ENCODE measurements at regions not wholly inside any gene's neighbourhood (a gene's known extent, or its start where the extent isn't known, plus 50 kb on each side); places are given as distances from the start of the nearest gene placed in this dataset.

DNA sequence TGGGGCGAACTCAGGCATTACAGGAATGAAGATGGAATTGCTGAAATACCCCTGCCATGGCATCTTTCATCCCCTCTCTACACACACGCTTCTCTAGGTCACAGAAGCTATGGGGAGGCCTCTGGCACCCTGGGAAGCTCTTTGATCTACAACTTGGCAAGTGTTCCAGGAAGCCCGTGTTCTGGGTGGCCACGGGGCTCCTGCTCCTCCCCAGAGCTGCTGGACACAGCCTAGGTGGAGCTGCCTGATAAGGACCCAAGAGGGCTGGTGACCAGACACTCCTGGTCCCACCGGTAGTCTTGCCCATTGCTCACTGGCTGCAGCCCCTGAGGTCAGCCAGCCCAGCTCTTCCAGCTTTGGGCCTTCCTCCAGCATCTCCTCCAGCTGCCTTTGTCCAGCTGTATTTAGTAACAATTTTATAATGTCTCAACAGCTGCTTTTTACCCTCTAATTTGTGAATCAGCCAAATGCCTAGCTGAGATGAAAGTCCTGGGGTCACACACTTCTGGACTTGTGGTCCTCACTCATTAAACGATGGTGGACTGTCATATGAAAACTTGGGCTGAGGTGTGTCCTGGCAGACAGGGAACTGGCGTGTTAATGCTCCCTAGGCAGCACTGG, 72.8 kb upstream of the SPATA13 start:
- H3K27ac Mint-ChIP-seq: no peak overlapping the region
- DNase-seq (ENCODE audit: low spot score): no peak
- H3K4me1 Mint-ChIP-seq (ENCODE audit: low read depth): peaks cover 5% of the 10 kb centered on the region
- intact Hi-C loops (cut with micrococcal nuclease): no loop called here
- H3K4me3 Mint-ChIP-seq (ENCODE audit: low read depth): no peak overlapping the region
- peaks cover 27% of the 10 kb centered on the region for H3K27me3 Mint-ChIP-seq (ENCODE audit: low read depth)
- H3K36me3 Mint-ChIP-seq (ENCODE audit: low read depth): no peaks in the 10 kb centered on the region
- no peaks in the 10 kb centered on the region for H3K9me3 Mint-ChIP-seq

DNA sequence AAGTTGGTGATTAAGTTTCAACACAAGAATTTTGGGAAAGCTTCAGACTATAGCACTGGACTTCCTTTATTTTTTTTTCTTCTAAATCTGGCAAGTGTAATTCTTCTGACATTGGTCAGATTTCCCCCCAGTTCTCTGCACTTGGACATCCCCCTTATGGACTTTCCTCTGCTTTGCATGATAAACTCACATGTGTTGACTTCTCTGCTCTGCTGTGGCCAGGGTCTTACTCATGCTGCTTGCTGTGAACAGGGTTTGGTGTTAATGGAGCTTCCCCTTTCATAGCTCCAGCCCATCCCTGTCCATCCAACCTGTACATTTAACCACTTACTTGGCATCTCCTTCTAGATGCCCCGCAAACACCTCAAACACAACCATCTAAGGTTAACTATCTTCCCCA, 70.5 kb upstream of the SPATA13 start:
- Mint-ChIP-seq H3K27me3 (ENCODE audit: low read depth) (peaks cover 22% of the 10 kb centered on the region), H3K4me1 (ENCODE audit: low read depth) (peaks cover 5% of the 10 kb centered on the region), H3K27ac (no peak overlapping the region), H3K9me3 (no peaks in the 10 kb centered on the region), H3K36me3 (ENCODE audit: low read depth) (no peaks in the 10 kb centered on the region), H3K4me3 (ENCODE audit: low read depth) (no peak overlapping the region)
- intact Hi-C loops (cut with micrococcal nuclease): no loop called here
- DNase-seq (ENCODE audit: low spot score): no peak

DNA sequence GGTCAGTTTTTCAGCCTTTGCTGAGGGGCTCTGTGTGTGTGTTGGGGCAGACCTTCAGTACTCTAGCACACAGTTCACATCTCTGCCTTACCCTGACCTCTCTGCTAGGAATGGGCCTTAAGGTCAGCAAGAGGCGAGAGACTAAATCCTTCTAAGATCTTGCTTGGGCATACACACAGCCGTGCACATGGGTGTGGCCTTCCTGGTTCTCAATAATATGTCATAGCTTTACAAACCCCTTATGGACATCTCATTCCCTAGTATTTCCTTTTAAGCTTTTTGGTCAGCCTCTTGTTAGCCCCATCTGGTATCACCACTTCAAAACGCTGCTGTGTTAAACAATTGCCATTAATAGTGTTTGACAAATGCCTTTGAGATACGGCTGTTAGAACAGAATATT, 69.4 kb upstream of the SPATA13 start:
- intact Hi-C loops (cut with micrococcal nuclease): no loop called here
- Mint-ChIP-seq H3K27ac (no peak overlapping the region), H3K9me3 (no peaks in the 10 kb centered on the region), H3K4me1 (ENCODE audit: low read depth) (peaks cover 5% of the 10 kb centered on the region), H3K27me3 (ENCODE audit: low read depth) (peaks cover 17% of the 10 kb centered on the region), H3K4me3 (ENCODE audit: low read depth) (no peak overlapping the region), H3K36me3 (ENCODE audit: low read depth) (no peaks in the 10 kb centered on the region)
- no peak for DNase-seq (ENCODE audit: low spot score)

DNA sequence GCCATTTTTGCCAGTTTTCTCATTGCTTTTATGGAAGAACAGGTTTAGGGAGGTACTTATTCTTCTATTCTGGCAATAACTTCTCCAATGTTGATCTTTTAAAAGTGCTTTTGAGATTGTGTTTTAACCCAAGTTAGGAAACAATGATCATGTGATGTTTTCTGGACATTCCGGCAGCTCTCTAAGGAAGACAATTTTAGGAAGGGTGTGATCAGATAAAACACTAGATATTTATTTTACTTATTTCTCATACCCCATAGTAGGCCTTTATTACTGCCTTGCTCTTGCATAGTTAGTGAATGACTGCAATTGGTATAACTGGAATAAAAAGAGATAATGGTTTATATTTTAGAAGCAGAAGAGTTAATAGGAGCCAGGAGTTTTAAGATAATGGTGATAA, 68.4 kb upstream of the SPATA13 start:
- no peak overlapping the region for H3K27ac Mint-ChIP-seq
- no peaks in the 10 kb centered on the region for H3K9me3 Mint-ChIP-seq
- H3K4me1 Mint-ChIP-seq (ENCODE audit: low read depth): peaks cover 11% of the 10 kb centered on the region
- peaks cover 11% of the 10 kb centered on the region for H3K27me3 Mint-ChIP-seq (ENCODE audit: low read depth)
- H3K36me3 Mint-ChIP-seq (ENCODE audit: low read depth): no peaks in the 10 kb centered on the region
- H3K4me3 Mint-ChIP-seq (ENCODE audit: low read depth): no peak overlapping the region
- no peak for DNase-seq (ENCODE audit: low spot score)
- intact Hi-C loops (cut with micrococcal nuclease): no loop called here

DNA sequence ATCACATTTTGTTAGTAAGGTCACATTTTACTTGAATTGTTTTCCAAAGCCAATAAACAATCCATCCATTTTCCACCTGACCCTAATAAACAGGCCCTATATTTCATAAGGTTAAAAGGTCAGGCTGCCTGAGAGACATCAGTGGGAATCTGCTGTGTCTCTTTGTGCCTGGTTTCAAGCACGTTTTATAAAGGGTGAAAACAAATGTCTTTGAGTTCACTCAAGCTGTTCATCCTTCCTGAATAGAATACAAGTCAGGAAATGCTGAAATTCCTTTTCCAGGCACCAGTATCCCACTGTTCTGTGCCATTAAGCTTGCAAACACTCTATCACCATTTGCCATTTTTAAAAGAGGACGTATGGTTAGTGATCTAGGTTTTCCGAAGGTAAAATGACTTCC, 67.5 kb upstream of the SPATA13 start:
- no peak overlapping the region for H3K27ac Mint-ChIP-seq
- H3K27me3 Mint-ChIP-seq (ENCODE audit: low read depth): peaks cover 8% of the 10 kb centered on the region
- H3K9me3 Mint-ChIP-seq: no peaks in the 10 kb centered on the region
- no peak overlapping the region for H3K4me3 Mint-ChIP-seq (ENCODE audit: low read depth)
- no peaks in the 10 kb centered on the region for H3K36me3 Mint-ChIP-seq (ENCODE audit: low read depth)
- no peak for DNase-seq (ENCODE audit: low spot score)
- intact Hi-C loops (cut with micrococcal nuclease): no loop called here
- H3K4me1 Mint-ChIP-seq (ENCODE audit: low read depth): peaks cover 21% of the 10 kb centered on the region

DNA sequence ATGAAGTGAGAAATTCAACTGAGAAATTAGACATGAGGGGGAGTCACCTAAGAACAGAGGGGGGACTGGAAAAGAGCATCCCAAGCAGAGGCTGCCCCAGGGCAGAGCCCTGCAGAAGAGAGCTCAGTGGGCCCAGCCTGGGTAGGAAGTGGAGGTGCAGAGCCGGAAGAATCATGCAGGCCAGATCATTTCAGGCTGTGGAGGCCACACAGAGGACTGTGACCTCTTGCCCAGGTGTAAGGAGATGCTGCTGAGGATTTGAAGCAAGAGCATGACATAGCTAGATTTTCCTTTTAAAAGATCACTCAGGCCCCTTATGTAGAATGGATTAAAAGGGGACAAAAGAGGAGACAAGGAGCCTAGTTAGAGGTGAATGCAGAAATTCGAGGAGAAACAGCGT, 63.9 kb upstream of the SPATA13 start:
- no peak for DNase-seq (ENCODE audit: low spot score)
- H3K27ac Mint-ChIP-seq: no peak overlapping the region
- H3K4me3 Mint-ChIP-seq (ENCODE audit: low read depth): no peak overlapping the region
- H3K9me3 Mint-ChIP-seq: no peaks in the 10 kb centered on the region
- intact Hi-C loops (cut with micrococcal nuclease): loop anchor here (1.0 to 5.0 kb wide), 9 partner anchors 26 to 414 kb away; partner anchors contain the start of gene SPATA13
- H3K36me3 Mint-ChIP-seq (ENCODE audit: low read depth): no peaks in the 10 kb centered on the region
- peaks cover 16% of the 10 kb centered on the region for H3K4me1 Mint-ChIP-seq (ENCODE audit: low read depth)
- peaks cover 23% of the 10 kb centered on the region for H3K27me3 Mint-ChIP-seq (ENCODE audit: low read depth)

DNA sequence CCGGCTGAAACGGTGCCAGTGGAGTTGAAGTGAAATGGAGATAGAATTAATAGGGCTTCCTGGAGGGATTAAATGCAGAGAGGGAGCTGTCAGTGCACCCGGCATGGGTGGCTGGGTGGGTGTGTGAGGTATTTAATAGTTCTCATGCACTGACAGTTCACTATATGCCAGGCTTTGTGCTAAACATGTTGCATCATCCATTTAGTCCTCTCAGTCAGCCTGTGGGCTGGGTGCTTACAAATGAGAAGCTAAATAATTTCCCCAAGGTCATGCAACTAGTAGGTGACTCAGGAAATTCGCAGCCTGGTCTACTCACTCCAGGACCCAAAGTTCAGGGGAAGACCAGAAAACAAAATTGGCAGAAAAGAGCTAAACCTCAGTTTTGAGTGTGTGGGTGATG, 63.5 kb upstream of the SPATA13 start:
- H3K36me3 Mint-ChIP-seq (ENCODE audit: low read depth): no peaks in the 10 kb centered on the region
- peaks cover 16% of the 10 kb centered on the region for H3K4me1 Mint-ChIP-seq (ENCODE audit: low read depth)
- DNase-seq (ENCODE audit: low spot score): no peak
- intact Hi-C loops (cut with micrococcal nuclease): loop anchor here (1.0 to 5.0 kb wide), 9 partner anchors 25 to 414 kb away; partner anchors contain the start of gene SPATA13
- peak overlapping the region; percentile 55 for H3K4me3 Mint-ChIP-seq (ENCODE audit: low read depth)
- H3K27me3 Mint-ChIP-seq (ENCODE audit: low read depth): peaks cover 27% of the 10 kb centered on the region
- peak overlapping the region; percentile 80 for H3K27ac Mint-ChIP-seq
- H3K9me3 Mint-ChIP-seq: no peaks in the 10 kb centered on the region

DNA sequence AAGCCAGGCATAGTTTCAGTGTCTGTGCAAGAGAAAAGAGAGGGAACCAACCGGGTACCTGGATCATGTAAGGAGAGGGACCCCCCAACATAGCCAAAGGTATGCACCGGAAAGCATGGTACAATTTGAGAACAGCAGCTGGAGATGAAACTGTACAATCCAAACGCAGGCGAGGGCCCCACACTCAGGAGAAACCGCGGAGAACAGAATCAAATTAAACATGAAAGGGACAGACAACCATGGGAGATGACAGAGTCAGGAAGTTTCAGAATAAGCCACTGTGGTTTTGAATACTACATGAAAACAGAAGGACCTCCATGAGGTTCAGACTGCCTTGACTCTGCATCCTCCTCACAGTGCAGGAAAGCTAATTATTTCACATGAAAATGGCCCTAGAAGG, 62.9 kb upstream of the SPATA13 start:
- H3K4me1 Mint-ChIP-seq (ENCODE audit: low read depth): peaks cover 16% of the 10 kb centered on the region
- DNase-seq (ENCODE audit: low spot score): no peak
- H3K36me3 Mint-ChIP-seq (ENCODE audit: low read depth): no peaks in the 10 kb centered on the region
- peak overlapping the region; percentile 55 for H3K4me3 Mint-ChIP-seq (ENCODE audit: low read depth)
- no peaks in the 10 kb centered on the region for H3K9me3 Mint-ChIP-seq
- intact Hi-C loops (cut with micrococcal nuclease): loop anchor here (1.0 to 5.0 kb wide), 9 partner anchors 25 to 413 kb away; partner anchors contain the start of gene SPATA13
- H3K27me3 Mint-ChIP-seq (ENCODE audit: low read depth): peaks cover 29% of the 10 kb centered on the region
- peak overlapping the region; percentile 80 for H3K27ac Mint-ChIP-seq

DNA sequence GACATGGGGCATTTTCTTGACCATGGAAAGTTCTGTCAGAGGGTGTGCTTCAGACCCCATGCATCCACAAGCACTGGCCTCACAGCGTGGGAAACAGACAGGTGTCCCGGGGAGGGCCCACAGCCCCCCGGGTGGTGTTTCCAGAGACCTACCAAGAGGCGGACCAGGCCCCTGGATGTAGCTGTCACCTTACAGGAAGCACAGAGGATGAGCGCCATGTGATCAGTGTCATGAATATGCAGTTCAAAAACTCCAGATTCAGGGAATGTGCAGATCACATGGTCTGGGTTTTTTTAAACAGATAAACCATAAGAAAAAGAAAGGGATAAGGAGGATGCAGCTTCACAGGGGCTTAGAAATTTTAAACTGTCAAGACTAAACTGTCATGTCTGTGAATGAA, 61.0 kb upstream of the SPATA13 start:
- Mint-ChIP-seq H3K4me3 (ENCODE audit: low read depth) (no peak overlapping the region), H3K9me3 (no peaks in the 10 kb centered on the region), H3K27ac (no peak overlapping the region), H3K27me3 (ENCODE audit: low read depth) (peaks cover 34% of the 10 kb centered on the region), H3K36me3 (ENCODE audit: low read depth) (no peaks in the 10 kb centered on the region), H3K4me1 (ENCODE audit: low read depth) (peaks cover 16% of the 10 kb centered on the region)
- DNase-seq (ENCODE audit: low spot score): no peak
- intact Hi-C loops (cut with micrococcal nuclease): loop anchor here (5.0 kb wide), 1 partner anchor 132 kb away; no protein-coding TSS in a partner anchor

DNA sequence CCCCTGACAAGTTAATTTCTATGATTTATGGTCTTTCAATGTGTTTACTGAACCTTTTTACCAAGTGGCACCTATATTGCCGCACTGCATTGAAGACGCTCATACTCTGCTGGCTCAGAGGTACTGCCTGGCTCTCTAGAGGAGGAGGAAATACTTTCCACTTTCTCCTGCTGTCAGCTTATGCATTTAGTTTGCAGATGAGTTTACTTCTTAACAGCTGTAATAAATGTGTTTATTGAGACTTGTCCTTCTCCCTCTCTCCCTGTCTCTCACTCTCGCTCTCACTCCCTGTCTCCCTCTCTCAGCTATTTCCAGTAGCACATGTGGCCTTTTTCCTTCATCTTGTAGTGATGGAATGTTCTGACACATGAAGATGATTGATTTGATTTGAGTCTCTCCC, 60.3 kb upstream of the SPATA13 start:
- H3K4me3 Mint-ChIP-seq (ENCODE audit: low read depth): no peak overlapping the region
- no peaks in the 10 kb centered on the region for H3K9me3 Mint-ChIP-seq
- H3K36me3 Mint-ChIP-seq (ENCODE audit: low read depth): no peaks in the 10 kb centered on the region
- peaks cover 37% of the 10 kb centered on the region for H3K27me3 Mint-ChIP-seq (ENCODE audit: low read depth)
- peaks cover 16% of the 10 kb centered on the region for H3K4me1 Mint-ChIP-seq (ENCODE audit: low read depth)
- H3K27ac Mint-ChIP-seq: no peak overlapping the region
- DNase-seq (ENCODE audit: low spot score): no peak
- intact Hi-C loops (cut with micrococcal nuclease): no loop called here

DNA sequence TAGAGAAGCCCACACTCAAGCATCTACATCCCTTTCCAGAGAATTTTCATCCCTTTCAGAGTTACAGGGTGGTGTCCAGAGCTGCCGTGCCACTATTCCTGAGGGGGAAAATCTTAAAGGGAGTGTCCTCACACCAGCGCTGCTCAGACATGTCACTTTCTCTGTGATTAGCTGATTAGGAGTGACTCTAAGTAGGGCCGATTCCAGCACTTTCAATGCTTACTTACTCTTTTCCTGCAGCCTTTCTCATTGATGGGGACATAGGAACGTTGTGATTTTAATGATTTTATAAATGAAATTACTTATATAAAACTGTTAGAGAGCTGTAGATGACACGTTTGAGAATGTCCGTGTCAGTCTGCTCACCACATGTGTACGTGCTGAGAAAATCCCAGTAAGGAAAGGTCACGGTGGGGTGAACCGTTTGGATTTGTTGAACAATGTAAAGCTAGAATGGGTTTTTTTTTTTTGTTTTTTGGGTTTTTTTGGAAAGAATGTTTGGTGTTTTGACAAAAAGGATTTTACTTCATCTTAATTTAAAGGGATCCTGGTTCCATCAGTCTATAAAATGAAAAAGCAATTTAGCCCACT, 56.6 kb upstream of the SPATA13 start:
- Mint-ChIP-seq H3K36me3 (ENCODE audit: low read depth) (no peaks in the 10 kb centered on the region), H3K4me3 (ENCODE audit: low read depth) (no peak overlapping the region), H3K27me3 (ENCODE audit: low read depth) (peaks cover 46% of the 10 kb centered on the region), H3K4me1 (ENCODE audit: low read depth) (no peaks in the 10 kb centered on the region), H3K27ac (no peak overlapping the region), H3K9me3 (no peaks in the 10 kb centered on the region)
- no peak for DNase-seq (ENCODE audit: low spot score)
- intact Hi-C loops (cut with micrococcal nuclease): no loop called here

DNA sequence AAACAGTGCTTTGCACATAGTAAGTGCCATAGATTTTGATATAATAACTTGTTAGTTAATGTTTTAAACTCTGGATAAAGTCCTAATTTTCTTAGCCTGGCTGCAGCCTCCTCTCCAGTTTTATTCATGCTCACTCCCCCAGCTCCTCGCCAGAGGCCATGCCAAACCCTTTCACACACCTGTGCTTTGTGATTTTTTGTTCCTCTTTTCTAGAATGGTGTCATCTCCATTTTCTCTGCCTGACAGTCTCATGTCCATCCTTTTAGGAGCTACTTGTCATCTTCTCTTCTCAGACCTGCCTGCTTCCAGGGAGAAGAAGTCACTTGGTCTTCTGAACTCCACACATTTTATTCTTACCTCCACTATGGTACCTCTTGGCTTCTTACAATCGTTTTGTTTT, 55.8 kb upstream of the SPATA13 start:
- intact Hi-C loops (cut with micrococcal nuclease): no loop called here
- H3K9me3 Mint-ChIP-seq: no peaks in the 10 kb centered on the region
- H3K27me3 Mint-ChIP-seq (ENCODE audit: low read depth): peaks cover 47% of the 10 kb centered on the region
- H3K4me1 Mint-ChIP-seq (ENCODE audit: low read depth): no peaks in the 10 kb centered on the region
- DNase-seq (ENCODE audit: low spot score): no peak
- H3K27ac Mint-ChIP-seq: no peak overlapping the region
- no peaks in the 10 kb centered on the region for H3K36me3 Mint-ChIP-seq (ENCODE audit: low read depth)
- H3K4me3 Mint-ChIP-seq (ENCODE audit: low read depth): no peak overlapping the region

DNA sequence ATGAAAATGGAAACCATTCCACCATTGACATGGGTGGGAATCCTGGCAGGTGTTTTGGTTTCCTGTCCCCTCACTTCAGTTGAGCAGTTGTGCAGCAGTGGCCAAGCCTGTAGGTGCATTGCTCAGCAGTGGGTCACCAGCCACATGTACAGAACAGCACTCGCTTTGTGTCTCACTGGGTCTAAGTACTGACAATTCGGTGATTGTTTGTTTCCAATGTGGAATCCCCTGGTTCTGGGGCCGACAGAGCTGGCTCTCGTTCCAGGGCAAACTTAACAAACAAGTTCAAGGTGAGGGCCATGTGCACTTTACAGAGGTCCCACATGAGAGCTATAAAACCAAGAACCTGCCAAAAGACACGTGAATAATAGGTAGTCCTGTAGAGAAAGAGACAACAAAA, 54.1 kb upstream of the SPATA13 start:
- DNase-seq (ENCODE audit: low spot score): no peak
- H3K4me3 Mint-ChIP-seq (ENCODE audit: low read depth): no peak overlapping the region
- peaks cover 40% of the 10 kb centered on the region for H3K27me3 Mint-ChIP-seq (ENCODE audit: low read depth)
- intact Hi-C loops (cut with micrococcal nuclease): no loop called here
- no peaks in the 10 kb centered on the region for H3K36me3 Mint-ChIP-seq (ENCODE audit: low read depth)
- H3K9me3 Mint-ChIP-seq: no peaks in the 10 kb centered on the region
- no peak overlapping the region for H3K27ac Mint-ChIP-seq
- no peaks in the 10 kb centered on the region for H3K4me1 Mint-ChIP-seq (ENCODE audit: low read depth)

Data from activated T-helper 2 cell treated with anti-CD3 and anti-CD28 coated beads, Interferon-gamma antibody, Interleukin-2, Interleukin-4, amounts not matched to agents 10 μg/mL and 5 μg/mL and 100 μg/mL, durations not matched to agents 14 hours and 24 hours and 36 hours (primary cell).